Colonic mucosa (tissue), 4 donors: ENCODE measurements at regions not wholly inside any gene's neighbourhood (a gene's known extent, or its start where the extent isn't known, plus 50 kb on each side); places are given as distances from the start of the nearest gene placed in this dataset.
"Not testable (repeated sequence)": the region's sequence is repeated elsewhere in the genome, so short reads cannot be mapped to it uniquely, and the experiment has no call there.

Source experiments
- DNase-seq: peaks from one replicate; pipeline ENCODE4 v3.0.0-alpha.2; 2020
- H3K27ac ChIP-seq: fragments of 200-600 bp; one replicate; pipeline ENCODE4 v1.8.0; 2021
- H3K27me3 ChIP-seq: fragments of 200-600 bp; one replicate; pipeline ENCODE4 v1.8.0; 2021
- H3K36me3 ChIP-seq: fragments of 200-600 bp; one replicate; pipeline ENCODE4 v1.8.0; 2021
- H3K4me1 ChIP-seq: fragments of 200-600 bp; one replicate; pipeline ENCODE4 v1.8.0; 2021; ENCODE audit warnings: mild to moderate bottlenecking
- H3K4me3 ChIP-seq: fragments of 200-600 bp; one replicate; pipeline ENCODE4 v1.8.0; 2021
- H3K9ac ChIP-seq, 2 donors: one replicate each; pipeline ENCODE4 v1.7.0; 2013; ENCODE audit warnings: control low read depth in 2 of 2, low read depth in 2 of 2, low read length in 2 of 2
- H3K9me3 ChIP-seq: fragments of 200-600 bp; one replicate; pipeline ENCODE4 v1.8.0; 2021
- intact Hi-C: fragments of 100-400 bp; cut with DNase I; formaldehyde crosslinking; loops from one replicate; pipeline ENCODE4 v1.14.1; 2022
- TF ChIP-seq, protein P1 (sequence below): fragments of 200-600 bp; IDR thresholded peaks from one replicate; pipeline ENCODE4 v1.8.0; 2022; ENCODE audit warnings: antibody characterized with exemption, mild to moderate bottlenecking
- donor health status: healthy.
- donor health status: DM: no; HTN: no; CAD: no.
- donor health status: DM: no; HTN: no; CAD: no.

DNA sequence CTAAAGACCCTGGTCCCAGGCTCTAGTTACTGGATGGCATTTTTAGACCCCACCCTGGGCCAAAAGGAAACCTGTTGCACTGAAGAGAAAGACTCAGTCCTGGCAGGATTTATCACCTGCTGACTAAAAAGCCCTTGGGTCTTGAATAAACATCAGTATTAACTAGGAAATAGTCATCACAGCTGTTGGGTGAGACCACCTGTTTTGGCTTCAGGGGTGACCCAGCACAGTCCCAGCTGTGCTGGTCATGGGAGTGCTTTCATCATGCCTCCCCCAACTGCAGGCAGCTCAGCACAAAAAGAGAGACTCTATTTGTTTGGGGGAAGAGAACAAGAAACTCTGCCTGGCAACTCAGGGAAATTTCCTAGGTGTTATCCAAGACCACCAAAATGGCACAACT is 903.2 kb downstream of the C4orf33 start:
- H3K9me3 ChIP-seq = no peaks in the 10 kb centered on the region
- TF ChIP-seq, protein P1, sequence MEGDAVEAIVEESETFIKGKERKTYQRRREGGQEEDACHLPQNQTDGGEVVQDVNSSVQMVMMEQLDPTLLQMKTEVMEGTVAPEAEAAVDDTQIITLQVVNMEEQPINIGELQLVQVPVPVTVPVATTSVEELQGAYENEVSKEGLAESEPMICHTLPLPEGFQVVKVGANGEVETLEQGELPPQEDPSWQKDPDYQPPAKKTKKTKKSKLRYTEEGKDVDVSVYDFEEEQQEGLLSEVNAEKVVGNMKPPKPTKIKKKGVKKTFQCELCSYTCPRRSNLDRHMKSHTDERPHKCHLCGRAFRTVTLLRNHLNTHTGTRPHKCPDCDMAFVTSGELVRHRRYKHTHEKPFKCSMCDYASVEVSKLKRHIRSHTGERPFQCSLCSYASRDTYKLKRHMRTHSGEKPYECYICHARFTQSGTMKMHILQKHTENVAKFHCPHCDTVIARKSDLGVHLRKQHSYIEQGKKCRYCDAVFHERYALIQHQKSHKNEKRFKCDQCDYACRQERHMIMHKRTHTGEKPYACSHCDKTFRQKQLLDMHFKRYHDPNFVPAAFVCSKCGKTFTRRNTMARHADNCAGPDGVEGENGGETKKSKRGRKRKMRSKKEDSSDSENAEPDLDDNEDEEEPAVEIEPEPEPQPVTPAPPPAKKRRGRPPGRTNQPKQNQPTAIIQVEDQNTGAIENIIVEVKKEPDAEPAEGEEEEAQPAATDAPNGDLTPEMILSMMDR = no peak

DNA sequence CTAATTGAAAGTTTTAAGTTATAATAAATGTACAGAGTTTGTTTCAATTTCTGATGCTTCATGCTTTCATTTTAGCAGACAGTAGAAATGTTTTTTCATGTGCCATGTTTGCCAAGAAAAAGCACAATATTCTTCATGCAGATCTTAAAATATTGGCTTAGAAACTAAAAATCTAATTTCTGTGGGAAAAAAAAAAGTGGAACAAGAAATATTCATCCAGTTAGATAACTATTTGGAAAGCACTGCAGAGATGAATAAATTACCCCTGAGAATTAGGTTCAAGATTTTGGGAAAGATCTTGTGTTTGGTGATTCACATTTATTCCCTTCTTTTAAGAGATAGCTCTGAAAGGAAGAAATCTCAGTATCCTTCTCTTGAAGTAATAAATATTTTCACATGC is 912.5 kb downstream of the C4orf33 start:
- DNase-seq = no peak
- no peaks in the 10 kb centered on the region for H3K27me3 ChIP-seq
- no peaks in the 10 kb centered on the region for H3K36me3 ChIP-seq
- no peak overlapping the region for H3K27ac ChIP-seq
- H3K4me3 ChIP-seq = no peak overlapping the region
- intact Hi-C loops = no loop called here
- no peaks in the 10 kb centered on the region for H3K9me3 ChIP-seq
- H3K9ac ChIP-seq = no peak overlapping the region
- TF ChIP-seq, protein P1 = no peak
- no peaks in the 10 kb centered on the region for H3K4me1 ChIP-seq

More for the DNA sequence above, 903.2 kb downstream of the C4orf33 start:
- DNase-seq = no peak
- Histone ChIP-seq H3K4me3 (no peak overlapping the region), H3K27ac (no peak overlapping the region), H3K9ac (no peak overlapping the region), H3K4me1 (no peaks in the 10 kb centered on the region), H3K36me3 (no peaks in the 10 kb centered on the region), H3K27me3 (no peaks in the 10 kb centered on the region)
- intact Hi-C loops = no loop called here

DNA sequence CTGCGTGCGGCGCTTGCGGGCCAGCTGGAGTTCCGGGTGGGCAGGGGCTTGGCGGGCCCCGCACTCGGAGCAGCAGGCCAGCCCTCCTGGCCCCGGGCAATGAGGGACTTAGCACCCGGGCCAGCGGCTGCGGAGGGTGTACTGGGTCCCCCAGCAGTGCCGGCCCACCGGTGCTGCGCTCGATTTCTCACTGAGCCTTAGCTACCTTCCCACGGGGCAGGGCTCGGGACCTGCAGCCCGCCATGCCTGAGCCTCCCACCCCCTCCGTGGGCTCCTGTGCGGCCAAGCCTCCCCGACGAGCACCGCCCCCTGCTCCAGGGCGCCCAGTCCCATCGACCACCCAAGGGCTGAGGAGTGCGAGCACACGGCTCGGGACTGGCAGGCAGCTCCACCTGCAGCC is 916.9 kb downstream of the C4orf33 start:
- H3K4me1 ChIP-seq, H3K9ac ChIP-seq, H3K36me3 ChIP-seq, intact Hi-C loops, H3K27ac ChIP-seq, H3K27me3 ChIP-seq, DNase-seq, H3K4me3 ChIP-seq, H3K9me3 ChIP-seq: not testable (repeated sequence)

DNA sequence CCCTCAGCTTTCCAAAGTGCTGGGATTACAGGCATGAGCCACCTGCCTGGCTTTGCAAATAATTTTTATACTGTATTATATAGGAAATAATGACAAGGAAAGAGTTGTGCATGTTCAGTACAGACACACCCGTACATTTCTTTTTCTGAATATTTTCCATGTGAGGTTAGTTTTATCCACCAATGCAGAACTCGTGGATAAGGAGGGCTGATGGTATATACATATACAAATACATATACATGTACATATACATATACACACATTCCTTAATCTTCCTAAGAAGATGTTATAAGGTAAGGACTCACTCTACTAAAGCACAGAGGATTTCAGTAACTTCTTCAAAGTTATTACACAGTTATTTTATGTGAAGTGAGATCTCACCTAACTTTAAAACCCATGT is 925.8 kb downstream of the C4orf33 start:
- Histone ChIP-seq H3K27ac (no peak overlapping the region), H3K9ac (no peak overlapping the region), H3K36me3 (no peaks in the 10 kb centered on the region), H3K4me1 (no peaks in the 10 kb centered on the region), H3K4me3 (no peak overlapping the region), H3K27me3 (no peaks in the 10 kb centered on the region), H3K9me3 (no peaks in the 10 kb centered on the region)
- intact Hi-C loops = no loop called here
- DNase-seq = no peak
- TF ChIP-seq, protein P1 = no peak

DNA sequence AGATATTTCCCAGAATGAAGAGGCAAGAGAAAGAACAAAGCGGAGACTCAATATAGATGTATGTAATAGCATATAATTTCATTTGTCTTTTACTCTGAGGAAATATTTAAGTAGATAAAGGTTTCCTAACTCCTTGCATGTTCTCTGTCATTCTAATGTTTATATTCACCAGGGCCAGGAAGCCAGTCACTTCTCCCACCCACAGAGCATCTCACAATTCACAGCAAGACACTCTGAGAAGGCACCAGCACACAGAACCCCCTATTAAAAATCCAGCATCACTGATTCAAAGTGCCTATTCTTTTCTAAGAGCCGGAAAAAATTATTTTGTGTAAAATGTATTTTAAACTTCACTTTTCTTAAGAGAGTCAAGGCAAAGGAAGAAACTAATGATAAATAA is 927.1 kb downstream of the C4orf33 start:
- no peak overlapping the region for H3K9ac ChIP-seq
- intact Hi-C loops = no loop called here

DNA sequence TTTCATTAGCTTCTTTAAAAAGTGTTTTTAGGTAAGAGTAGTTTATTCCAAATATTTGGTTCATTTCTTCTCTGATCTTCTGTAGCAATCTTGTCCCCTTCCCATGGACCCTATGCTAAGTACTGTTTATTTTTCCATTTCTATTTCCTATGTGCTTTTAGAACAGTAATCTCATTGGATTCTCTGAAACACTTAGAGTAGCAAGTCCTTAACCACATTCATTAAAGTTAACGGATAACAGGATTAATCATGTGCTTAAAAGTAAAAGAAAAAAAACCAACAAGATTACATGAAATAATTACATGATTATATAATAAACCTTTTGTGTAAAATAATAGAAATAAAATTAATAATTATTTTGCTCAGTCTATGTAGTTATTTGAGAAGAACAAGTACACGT is 929.7 kb downstream of the C4orf33 start:
- Histone ChIP-seq H3K9me3 (no peaks in the 10 kb centered on the region), H3K4me3 (no peak overlapping the region), H3K36me3 (no peaks in the 10 kb centered on the region), H3K9ac (no peak overlapping the region), H3K4me1 (no peaks in the 10 kb centered on the region), H3K27me3 (no peaks in the 10 kb centered on the region), H3K27ac (no peak overlapping the region)
- TF ChIP-seq, protein P1 = no peak
- intact Hi-C loops = no loop called here
- DNase-seq = no peak

More for the DNA sequence above, 927.1 kb downstream of the C4orf33 start:
- no peaks in the 10 kb centered on the region for H3K36me3 ChIP-seq
- no peak for DNase-seq
- H3K27ac ChIP-seq = no peak overlapping the region
- no peaks in the 10 kb centered on the region for H3K9me3 ChIP-seq
- TF ChIP-seq, protein P1 = no peak
- no peaks in the 10 kb centered on the region for H3K4me1 ChIP-seq
- H3K4me3 ChIP-seq = no peak overlapping the region
- no peaks in the 10 kb centered on the region for H3K27me3 ChIP-seq
